LHCN-M2 (cell line): ENCODE measurements at regions not wholly inside any gene's neighbourhood (a gene's known extent, or its start where the extent isn't known, plus 50 kb on each side); places are given as distances from the start of the nearest gene placed in this dataset.
"Not testable (repeated sequence)": the region's sequence is repeated elsewhere in the genome, so short reads cannot be mapped to it uniquely, and the experiment has no call there.

Experiments
- DNase-seq: peaks from one replicate; pipeline ENCODE4 v3.0.0-alpha.2; 2012; ENCODE audit warnings: low read depth

DNA sequence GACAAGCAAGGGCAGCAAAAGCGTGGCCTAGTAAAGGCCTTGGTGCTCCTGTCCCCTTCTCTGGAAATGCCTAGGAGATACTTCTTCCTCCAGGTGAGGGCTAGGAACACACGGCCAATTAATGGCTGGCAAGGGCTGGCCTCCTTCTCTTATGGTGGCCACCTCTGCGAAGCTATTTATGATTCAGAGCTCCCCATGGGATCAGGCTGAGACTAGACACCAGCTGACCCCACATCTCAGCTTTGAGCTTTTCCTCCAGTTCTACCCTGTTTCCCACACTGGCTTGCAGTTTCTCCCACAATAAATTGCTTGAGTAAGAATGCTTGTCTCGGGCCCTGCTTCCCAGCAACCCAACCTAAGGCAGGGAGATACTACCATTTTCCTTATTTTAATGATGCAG, 53.7 kb downstream of the CAMK2N1 start:
- DNase-seq = no peak

DNA sequence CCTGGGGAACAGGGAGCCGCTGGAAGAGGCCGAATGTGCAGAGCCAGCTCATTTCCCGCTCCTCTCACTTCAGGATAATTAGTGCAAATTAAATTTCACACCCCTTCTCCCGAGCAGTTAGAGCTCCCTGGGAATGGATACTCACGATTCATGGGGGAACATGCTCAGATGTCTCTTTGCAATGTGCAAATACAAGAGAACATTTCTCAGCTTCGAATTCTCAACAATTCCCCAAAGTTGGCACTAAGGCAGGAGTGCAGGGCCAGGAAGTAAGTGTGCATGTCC, 54.9 kb downstream of the CAMK2N1 start:
- no peak for DNase-seq

GRCh38 chr1:20430355-20431175, 55.4 kb downstream of the CAMK2N1 start:
- DNase-seq = no peak

DNA sequence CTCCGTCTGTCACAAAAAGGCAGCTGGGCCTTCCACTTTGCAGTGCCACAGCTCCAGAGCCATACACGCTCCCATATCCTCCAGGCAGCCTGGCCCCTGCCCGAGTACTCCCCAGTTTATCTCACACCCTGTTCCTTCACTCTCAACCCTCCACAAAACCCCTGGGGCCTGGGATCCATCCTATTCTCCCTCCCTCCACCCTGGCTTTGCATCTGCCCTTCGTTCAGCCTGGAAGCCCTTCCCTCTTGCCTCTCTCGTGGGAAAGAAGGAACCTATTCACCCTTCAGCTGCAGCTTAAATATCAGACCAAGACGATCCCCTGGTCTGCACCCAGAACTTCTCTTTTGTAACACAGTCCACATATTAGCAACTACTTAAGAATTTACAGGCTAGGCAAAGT, 56.7 kb downstream of the CAMK2N1 start:
- DNase-seq = no peak

GRCh38 chr1:20428841-20429240, 57.2 kb downstream of the CAMK2N1 start:
- no peak for DNase-seq

DNA sequence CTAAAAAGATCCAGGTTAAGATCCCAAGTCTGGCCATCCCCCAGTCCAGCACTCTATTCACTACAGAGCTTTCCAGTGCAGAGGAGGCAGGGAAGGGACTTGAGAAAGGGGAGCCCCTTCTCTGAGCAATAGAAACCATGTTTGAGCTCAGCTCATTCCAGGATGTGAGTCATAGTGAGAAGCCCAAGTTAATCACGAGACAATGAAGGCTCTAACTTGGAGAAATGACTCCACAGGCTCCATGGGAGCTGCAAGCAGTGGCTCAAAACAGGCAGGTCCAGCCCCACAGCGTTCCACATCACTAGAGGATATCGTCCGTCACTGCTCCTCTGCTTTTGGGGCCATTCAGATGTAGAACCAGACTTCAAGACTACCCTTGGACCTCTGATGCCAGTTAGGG, 59.1 kb downstream of the CAMK2N1 start:
- DNase-seq = peak; percentile 85

DNA sequence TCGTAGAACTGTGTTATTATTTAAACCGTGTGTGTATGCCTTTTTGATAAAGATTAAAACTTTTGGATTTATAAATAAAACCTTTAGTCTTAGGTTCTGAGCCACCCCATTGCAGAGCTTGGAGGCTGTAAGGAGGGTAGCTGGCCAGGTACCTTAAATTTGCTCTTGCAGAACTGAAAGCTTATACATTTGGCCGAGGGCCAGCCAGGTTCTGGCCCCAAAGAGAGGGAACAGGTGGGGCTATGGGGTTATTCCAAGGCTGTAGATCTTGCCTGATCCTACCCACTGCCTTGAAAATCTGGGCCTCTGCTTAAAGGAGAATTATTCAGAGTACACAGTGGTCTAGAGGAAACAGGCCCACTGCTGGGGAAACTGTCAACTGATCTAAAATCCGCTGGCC, 59.6 kb downstream of the CAMK2N1 start:
- no peak for DNase-seq

- DNase-seq = no peak
Measured at GRCh38 chr1:20425622-20426021, 60.4 kb downstream of the CAMK2N1 start.

- DNase-seq = no peak
Measured at GRCh38 chr1:20423169-20423795, 62.7 kb downstream of the CAMK2N1 start.

DNA sequence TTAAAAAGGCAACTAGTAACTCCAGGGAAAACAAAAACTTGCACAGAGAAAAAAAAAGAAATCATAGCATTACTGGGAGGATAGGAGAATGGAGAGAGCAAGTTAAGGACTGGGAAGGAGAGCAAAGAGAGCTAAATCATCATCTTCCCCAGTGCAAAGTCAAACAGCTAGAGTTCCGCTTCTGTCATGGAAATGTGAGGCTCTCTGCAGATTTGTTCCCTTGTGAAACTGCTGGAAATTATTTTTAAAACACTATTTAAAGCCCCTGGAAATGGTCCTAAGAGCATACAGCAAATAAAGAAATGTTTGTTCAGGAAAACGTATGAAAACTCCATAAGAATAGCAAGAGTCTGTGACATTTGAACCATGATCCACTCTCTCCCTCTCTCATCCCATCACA, 64.6 kb downstream of the CAMK2N1 start:
- no peak for DNase-seq

DNA sequence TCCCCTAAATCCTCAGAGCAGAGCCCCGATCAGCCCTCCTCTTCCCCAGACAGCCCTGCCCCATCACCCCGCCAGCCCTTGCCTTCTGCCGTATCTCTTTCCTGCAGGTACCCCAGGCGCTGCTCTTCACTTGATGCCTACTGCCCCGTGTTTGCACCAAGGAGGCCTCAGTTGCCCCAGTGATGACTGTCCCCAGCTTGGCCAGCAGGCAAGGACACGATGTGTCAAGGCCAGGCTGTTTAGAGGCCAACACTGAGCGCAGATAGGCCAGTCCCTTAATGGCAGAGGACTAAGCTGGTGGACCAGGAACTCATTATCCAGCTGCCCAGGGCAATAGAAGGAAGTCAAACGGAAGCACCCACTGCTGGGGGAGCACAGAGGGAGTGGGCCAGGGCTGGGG, 68.4 kb downstream of the CAMK2N1 start:
- no peak for DNase-seq

- peak; percentile 24 for DNase-seq
Measured at GRCh38 chr1:20416706-20417105, 69.3 kb downstream of the CAMK2N1 start.

- no peak for DNase-seq
Measured at GRCh38 chr1:20413776-20414140, 72.3 kb downstream of the CAMK2N1 start.

DNA sequence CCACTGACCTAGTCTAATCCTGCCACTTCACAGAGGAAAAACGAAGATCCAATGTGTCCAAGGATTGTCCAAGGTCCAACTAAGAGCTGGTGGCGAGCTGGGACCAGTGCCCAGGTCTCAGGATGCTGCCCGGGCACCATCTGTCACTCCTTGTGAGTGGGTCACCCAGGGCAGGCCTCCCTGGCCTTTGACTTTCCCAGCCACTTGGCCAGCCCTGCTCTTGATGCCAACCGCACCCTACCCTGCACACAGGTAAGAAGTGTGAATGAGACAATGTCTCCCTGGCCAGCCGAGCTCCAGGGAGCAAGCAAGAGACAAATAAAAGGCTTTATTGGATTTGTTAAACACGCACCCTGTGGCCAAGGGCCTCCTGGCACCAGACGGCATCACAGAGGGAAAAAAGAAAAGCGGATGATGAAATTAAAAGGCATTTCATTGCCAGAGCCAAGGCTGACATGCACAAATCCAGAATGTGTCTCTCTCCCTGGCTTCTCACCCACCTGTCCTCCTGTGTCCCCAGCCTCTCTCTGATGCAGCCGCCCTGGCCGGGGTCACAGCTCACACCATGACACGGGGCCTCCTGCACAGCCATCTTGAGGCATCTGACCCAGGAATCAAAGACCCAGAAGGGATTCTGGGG, 72.8 kb downstream of the CAMK2N1 start:
- DNase-seq = no peak

- peak; percentile 94 for DNase-seq
Measured at GRCh38 chr1:20411196-20411980, 74.6 kb downstream of the CAMK2N1 start.

DNA sequence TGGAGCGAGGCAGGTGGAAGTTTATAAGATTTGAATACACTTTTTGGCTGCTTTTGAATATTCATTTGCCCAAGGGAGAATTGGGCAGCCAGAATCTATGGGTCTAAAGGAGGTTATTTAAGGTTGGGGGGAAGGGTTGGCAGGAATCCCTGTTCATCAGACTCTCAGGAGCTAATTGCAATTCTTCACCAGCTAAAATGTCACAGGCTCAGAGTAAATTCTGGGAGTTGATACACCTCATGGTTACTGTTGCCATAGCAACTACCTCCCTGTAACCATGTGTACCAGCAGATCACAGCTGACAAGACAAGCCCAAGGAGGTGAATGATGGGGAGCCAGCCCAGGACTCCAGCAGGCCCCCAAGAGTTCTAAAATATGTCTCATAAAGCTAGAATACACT, 75.5 kb downstream of the CAMK2N1 start:
- peak; percentile 57 for DNase-seq

GRCh38 chr1:20409971-20410370, 76.0 kb downstream of the CAMK2N1 start:
- DNase-seq = no peak

GRCh38 chr1:20409012-20409411, 77.0 kb downstream of the CAMK2N1 start:
- DNase-seq = no peak

DNA sequence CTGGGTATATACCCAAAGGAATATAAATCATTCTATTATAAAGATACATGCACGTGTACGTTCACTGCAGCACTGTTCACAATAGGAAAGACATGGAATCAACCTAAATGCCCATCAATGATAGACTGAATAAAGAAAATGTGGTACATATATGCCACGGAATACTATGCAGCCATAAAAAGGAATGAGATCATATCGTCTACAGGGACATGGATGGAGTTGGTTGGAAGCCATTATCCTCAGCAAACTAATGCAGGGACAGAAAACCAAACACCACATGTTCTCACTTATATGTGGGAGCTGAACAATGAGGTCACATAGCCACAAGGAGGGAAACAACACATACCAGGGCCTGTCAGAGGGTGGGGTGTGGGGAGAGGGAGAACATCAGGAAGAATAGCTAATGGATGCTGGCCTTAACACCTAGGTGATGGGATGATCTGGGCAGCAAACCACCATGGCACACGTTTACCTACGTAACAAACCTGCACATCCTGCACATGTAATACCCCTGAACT, 77.8 kb downstream of the CAMK2N1 start:
- not testable (repeated sequence) for DNase-seq

- DNase-seq = peak; percentile 86
Measured at GRCh38 chr1:20405893-20406604, 80.0 kb downstream of the CAMK2N1 start.

DNA sequence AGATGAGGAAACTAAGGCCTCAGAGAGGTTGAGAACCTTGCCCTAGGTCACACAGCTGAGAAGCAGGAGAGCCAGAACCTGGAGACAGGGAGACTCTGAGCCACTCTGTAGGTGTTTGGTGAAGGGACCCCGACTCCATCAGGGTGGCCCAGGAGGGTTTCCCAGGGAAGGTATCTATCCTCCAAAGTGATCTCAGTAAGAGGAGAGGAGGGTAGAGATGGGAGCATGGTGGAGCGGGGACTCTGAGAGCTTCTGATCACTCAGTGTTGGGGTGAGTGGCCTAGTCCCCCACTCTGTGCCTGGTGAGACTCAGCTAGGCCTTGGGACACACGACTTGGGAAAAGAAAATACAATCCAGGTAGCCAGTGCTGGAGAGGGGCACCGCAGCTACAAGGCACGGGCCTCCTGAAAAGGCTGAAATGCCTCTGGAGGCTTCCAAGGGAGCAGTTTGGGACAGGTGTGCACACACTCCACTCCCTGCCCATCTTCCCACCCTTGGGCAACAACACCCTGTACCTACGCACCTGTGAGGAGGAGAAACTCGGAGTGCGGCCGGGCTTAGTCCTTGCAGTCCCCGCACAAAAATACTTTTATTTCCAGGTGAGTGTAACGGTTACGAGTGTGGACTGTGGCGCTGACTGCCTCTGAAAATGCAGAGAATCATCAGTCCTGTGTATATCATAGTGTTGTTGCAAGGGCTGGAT, 80.8 kb downstream of the CAMK2N1 start:
- DNase-seq = no peak
